HG03457 (cell line): ENCODE measurements at regions not wholly inside any gene's neighbourhood (a gene's known extent, or its start where the extent isn't known, plus 50 kb on each side); places are given as distances from the start of the nearest gene placed in this dataset.
"Not testable (repeated sequence)": the region's sequence is repeated elsewhere in the genome, so short reads cannot be mapped to it uniquely, and the experiment has no call there.

Source experiments
- ATAC-seq: cut with Tn5 transposase; IDR thresholded peaks from one replicate; pipeline ENCODE4 v1.9.1; 2021; ENCODE audit warnings: moderate number of reproducible peaks; ENCODE audit not compliant: unreplicated experiment

DNA sequence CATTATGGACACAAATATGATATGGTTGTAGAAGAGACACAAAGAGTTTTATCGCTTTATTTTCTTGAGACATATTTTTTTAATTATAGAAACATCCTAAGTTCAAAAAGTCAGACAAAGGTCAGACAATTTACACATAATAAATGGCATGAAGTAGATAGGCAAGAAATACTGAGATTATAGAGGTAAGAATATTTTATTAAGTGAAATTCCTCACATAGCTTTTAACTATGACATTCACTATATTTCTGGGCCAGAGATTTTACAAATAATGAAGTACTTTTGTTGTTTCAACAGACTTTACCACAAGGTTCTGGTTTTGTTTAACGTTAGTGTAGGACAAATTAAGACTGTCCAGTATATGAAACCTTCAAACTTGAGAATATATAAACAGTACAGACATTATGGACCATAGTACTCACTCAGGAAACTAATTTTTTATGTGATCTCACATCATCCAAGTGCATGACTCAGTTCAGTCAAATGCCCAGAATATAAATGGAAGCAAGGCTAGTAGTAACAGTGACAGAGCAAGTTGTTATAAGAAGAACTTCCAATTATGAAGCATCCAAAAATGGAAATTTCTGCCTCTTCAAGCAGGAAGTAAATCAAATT, 394.8 kb downstream of the KCNJ2 start:
- no peak for ATAC-seq

- no peak for ATAC-seq
These were observed 399.8 kb downstream of the KCNJ2 start for GRCh38 chr17:70569128-70569527.

DNA sequence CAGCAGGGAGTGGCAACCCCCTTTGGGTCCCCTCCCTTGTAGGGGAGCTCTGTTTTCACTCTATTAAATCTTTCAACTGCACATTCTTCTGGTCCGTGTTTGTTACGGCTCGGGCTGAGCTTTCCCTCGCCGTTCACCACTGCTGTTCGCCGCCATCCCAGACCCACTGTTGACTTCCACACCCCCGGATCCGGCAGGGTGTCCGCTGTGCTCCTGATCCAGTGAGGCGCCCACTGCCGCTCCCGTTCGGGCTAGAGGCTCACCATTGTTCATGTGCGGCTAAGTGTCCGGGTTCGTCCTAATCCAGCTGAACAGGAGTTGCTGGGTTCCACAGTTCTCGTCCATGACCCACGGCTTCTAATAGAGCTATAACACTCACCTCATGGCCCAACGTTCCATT, 408.1 kb downstream of the KCNJ2 start:
- ATAC-seq = no peak

DNA sequence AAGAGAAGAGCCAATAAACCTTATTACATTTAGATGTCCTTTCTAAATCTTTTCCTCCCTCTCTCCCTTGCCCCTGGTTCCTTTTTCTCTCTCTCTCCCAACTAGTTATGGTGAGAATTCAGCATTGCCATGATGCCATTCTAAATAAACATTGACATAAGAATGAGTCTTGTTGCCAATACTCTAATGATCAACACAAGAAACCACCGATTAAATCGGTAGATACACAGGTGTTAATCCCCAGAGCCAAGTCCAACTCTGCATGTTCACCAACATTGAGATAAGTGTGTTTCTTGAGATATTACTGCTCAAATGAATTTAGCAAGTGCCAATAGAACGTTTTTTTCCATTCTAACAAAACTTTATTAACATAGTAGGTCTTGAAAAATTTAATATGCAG, 412.1 kb downstream of the KCNJ2 start:
- no peak for ATAC-seq

DNA sequence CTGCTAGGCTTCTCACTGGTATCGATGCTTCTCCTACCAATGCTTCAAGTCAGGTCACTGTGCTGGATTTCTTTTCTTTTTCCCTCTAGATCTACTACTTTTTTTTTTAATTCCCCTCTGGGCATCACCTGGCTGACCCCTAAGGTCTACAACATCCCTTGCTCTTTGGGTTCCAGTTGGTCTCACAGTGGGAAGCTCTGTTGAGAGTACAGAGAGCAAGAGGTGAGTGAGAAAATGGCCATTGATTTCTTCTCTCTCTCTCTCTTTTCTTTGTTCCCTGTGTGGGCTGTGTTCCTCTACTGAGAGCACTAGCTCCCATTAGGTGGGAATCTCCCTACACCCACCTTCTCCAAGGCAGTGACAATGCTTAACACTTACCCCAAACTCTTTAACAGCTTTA, 413.4 kb downstream of the KCNJ2 start:
- ATAC-seq = no peak

DNA sequence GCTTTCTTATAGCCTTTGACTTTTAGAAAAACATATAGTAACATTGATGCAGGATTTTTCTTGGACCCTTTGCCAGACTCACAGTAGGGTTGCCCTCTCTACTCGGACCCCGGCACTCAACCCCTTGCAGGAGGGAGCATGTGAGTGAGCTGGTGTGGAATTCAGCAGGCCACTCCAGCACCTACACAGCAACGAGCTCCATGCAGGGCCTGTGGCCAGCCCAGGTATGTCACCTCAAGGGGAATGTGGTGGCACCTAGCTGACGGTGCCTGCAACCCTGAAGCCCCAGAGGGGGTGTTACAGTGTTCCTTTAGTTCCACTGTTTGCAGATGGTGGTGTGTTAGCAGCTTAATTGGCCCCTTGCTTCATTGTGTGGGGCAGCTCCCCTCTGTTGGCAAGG, 414.9 kb downstream of the KCNJ2 start:
- ATAC-seq = no peak

DNA sequence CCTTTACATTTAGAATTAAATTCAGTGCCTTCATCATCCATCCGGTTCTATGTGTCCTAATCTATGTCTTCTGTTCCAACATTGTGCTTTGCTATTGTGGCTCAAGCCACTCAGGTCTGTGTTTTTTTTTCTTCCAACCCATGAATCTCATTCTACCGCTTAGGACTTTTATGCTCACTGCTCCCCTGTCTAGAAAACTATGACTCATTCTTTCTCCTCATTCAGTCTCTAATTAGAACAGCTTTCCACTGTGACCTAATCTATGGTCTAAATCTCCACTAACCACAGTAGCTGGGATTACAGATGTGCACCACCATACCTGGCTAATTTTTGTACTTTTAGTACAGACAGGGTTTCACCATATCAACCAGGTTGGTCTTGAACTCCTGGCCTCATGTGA, 418.7 kb downstream of the KCNJ2 start:
- no peak for ATAC-seq

GRCh38 chr17:70597774-70598173, 428.4 kb downstream of the KCNJ2 start:
- no peak for ATAC-seq

GRCh38 chr17:70599198-70599597, 429.9 kb downstream of the KCNJ2 start:
- no peak for ATAC-seq

DNA sequence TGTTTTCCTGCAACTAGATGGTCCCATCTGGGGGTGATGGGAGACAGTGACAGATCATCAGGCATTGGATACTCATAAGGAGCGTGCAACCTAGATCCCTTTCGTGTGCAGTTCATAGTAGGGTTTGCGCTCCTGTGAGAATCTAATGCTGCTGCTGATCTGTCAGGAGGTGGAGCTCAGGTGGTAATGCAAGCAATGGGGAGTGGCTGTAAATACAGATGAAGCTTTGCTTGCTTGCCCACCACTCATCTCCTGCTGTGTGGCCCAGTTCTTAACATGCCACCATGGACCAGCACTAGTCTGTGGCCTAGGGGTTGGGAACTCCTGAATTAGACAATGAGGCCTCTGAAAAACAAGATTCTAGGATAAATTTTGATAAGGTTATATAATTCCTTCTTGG, 430.6 kb downstream of the KCNJ2 start:
- not testable (repeated sequence) for ATAC-seq

GRCh38 chr17:70603226-70603625, 433.9 kb downstream of the KCNJ2 start:
- no peak for ATAC-seq

- ATAC-seq = no peak
These were observed 435.5 kb downstream of the KCNJ2 start for GRCh38 chr17:70604854-70605253.

GRCh38 chr17:70606086-70606485, 436.8 kb downstream of the KCNJ2 start:
- no peak for ATAC-seq

DNA sequence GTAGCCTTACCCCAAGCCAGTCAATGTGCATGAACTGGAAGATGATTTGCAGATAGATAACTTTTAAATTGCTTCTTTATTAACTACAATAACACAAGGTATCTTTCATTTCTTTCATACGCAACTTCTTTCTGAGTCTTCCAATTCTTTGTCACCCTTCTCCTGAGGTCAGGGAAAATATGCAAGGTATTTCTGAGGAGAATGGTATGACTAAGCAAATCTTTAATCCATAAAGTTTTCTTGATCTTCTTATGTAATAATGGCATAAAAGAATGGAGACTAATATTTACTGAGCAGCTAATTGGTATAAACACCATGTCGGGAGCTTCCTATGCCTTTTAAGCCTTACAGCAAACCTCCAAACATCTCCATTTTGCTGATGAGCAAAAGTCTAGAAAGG, 438.9 kb downstream of the KCNJ2 start:
- no peak for ATAC-seq

DNA sequence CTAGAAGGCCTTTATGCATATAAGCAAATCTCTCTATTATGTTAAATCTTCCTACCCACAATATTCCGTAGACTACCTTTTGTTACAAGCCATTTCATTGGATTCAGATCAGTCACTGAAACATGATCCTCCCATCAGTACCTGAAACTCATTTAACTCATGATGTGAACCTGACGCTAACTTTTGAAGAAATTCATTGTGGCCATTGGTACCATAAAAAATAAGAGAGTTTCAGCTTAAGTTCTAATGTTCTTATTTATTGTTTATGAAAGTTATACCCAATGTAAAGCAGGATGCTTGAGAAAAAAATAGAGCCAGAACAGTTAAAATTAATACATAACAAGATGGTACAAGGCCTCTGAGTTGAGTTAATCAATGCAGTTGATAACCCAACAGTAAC, 439.6 kb downstream of the KCNJ2 start:
- ATAC-seq = no peak

GRCh38 chr17:70609566-70609965, 440.2 kb downstream of the KCNJ2 start:
- ATAC-seq = no peak

DNA sequence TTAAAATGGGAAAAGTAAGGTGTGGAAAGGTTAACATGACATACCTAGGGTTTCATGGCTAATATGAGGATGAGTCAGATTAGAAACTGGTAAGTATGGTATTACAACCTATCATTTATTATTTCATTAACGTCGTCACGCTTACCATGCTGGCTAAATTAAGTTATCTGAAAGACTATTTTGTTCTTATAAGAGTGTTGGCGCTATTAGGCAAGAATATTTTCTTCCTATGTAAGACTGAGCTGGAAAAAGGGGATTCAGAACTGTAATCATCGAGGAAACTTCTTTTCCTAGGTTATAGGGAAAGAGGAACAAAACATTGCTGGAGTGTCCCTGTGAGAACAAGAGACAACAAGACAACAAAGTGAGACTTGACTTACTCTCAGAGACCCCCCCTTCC, 440.8 kb downstream of the KCNJ2 start:
- ATAC-seq = no peak

- no peak for ATAC-seq
These were observed 444.3 kb downstream of the KCNJ2 start for GRCh38 chr17:70613681-70614080.

GRCh38 chr17:70615831-70616230, 446.5 kb downstream of the KCNJ2 start:
- ATAC-seq = no peak

- ATAC-seq = no peak
These were observed 449.3 kb downstream of the KCNJ2 start for GRCh38 chr17:70618641-70619040.

DNA sequence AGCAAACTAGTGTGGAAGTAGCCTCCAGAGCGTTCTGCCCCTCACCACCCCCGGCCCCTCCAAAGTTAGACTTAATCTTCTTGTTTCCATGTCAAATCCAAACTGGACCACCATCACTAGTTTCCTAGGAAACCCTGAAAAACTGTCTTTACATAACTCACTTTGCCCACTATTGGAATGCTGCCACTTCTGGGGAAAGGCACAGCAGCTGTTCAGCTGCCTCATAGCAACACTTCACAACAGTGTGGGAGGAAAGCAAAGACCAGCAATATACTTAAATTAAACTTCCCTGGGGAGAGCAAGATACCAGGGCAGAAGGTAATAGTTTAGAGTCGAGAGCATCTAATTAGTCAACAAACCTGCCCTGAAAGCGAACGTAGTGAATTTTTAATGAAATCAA, 452.2 kb downstream of the KCNJ2 start:
- ATAC-seq = no peak

GRCh38 chr17:70622368-70623260, 453.3 kb downstream of the KCNJ2 start:
- ATAC-seq = no peak

DNA sequence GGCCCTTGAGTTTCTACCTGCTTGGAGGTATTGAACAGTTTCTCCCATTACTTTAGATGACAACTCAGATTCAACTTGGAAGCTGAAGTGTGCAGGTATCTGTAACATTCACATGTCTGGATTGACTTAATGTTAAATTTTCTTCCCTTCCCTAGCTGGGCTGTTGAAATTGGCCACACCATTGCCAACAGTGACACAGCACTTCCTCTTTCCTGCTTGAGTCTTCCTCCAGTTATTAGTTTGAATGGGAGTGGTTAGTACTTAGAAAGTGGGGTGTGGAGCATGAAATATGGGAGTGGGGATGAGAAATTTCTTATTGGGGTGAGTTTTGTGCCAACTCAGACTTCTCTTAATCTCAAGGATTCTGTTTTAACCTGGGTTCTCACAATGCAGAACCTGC, 454.9 kb downstream of the KCNJ2 start:
- no peak for ATAC-seq
